ENCODE measurements at regions not wholly inside any gene's neighbourhood (a gene's known extent, or its start where the extent isn't known, plus 50 kb on each side); places are given as distances from the start of the nearest gene placed in this dataset.
A peak's percentile ranks its signal among the peaks of the same experiment; 100 is the strongest.
"Not testable (repeated sequence)": the region's sequence is repeated elsewhere in the genome, so short reads cannot be mapped to it uniquely, and the experiment has no call there.

DNA sequence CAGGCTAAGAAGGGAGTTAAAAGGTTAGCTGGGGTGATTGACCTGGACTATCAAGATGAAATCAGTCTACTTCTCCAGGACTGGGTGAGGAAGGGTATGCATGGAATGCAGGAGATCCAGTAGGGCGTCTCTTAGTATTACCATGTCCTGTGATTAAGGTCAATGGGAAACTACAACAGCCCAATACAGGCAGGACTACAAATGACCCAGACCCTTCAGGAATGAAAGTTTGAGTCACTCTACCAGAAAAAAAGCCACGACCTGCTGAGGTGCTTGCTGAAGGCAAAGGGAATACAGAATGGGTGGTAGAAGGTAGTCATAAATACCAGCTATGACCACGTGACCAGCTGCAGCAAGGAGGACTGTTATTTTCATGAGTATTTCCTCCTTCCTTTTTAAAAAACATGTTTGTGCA is 249.7 kb upstream of the CYRIA start:
- H3K4me1 ChIP-seq (ENCODE audit: control insufficient read depth, low read depth, low read length); H3K79me1 ChIP-seq (ENCODE audit: low read length); H2BK5ac ChIP-seq (ENCODE audit: low read length); H3K23ac ChIP-seq (ENCODE audit: low read length); H2AK5ac ChIP-seq (ENCODE audit: low read length); H3K18ac ChIP-seq (ENCODE audit: low read length); H3K9ac ChIP-seq (ENCODE audit: low read length); H3K4me3 ChIP-seq (ENCODE audit: low read length); H3K27ac ChIP-seq (ENCODE audit: low read depth, low read length); H3K36me3 ChIP-seq (ENCODE audit: control insufficient read depth, insufficient read depth, low read length); H3K79me2 ChIP-seq (ENCODE audit: control insufficient read depth, insufficient read depth, low read length); H3K56ac ChIP-seq (ENCODE audit: low read length); H2BK120ac ChIP-seq (ENCODE audit: low read depth, low read length); H3K27me3 ChIP-seq (ENCODE audit: insufficient read depth, low read length, poor library complexity); H2BK15ac ChIP-seq (replicated peaks; ENCODE audit: low read depth); H4K8ac ChIP-seq (ENCODE audit: low read depth, low read length); H3K4me2 ChIP-seq (ENCODE audit: low read length); H3K4ac ChIP-seq (ENCODE audit: low read depth, low read length); H4K5ac ChIP-seq (ENCODE audit: low read length): not testable (repeated sequence)
- peak; percentile 83 for DNase-seq
- WGBS (ENCODE audit: extremely low coverage, insufficient coverage, low lambda C conversion rate), result no CpG with 5 or more reads among the region's 3 CpGs

DNA sequence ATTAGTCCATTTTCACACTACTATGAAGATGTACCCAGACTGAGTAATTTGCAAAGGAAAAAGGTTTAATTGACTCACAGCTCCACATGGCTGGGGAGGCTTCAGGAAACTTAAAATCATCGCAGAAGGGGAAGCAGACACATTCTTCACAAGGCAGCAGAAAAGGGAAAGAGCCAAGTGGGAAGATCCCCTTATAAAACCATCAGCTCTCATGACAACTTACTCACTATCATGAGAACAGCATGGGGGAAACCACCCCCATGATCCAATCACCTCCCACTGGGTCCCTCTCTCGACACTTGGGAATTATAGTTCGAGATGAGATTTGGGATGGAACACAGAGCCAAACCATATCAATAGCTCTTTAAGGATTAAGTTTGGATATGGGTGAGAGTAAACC is 246.1 kb upstream of the CYRIA start:
- H2BK5ac ChIP-seq (ENCODE audit: low read length), result no peak overlapping the region
- no peak overlapping the region for H4K8ac ChIP-seq (ENCODE audit: low read depth, low read length)
- no peak overlapping the region for H3K4me2 ChIP-seq (ENCODE audit: low read length)
- H3K79me1 ChIP-seq (ENCODE audit: low read length), result no peaks in the 10 kb centered on the region
- no peaks in the 10 kb centered on the region for H3K27me3 ChIP-seq (ENCODE audit: insufficient read depth, low read length, poor library complexity)
- H3K23ac ChIP-seq (ENCODE audit: low read length), result no peak overlapping the region
- H3K4me1 ChIP-seq (ENCODE audit: control insufficient read depth, low read depth, low read length), result no peaks in the 10 kb centered on the region
- no peaks in the 10 kb centered on the region for H3K36me3 ChIP-seq (ENCODE audit: control insufficient read depth, insufficient read depth, low read length)
- H2AK5ac ChIP-seq (ENCODE audit: low read length), result no peak overlapping the region
- H3K18ac ChIP-seq (ENCODE audit: low read length), result no peak overlapping the region
- DNase-seq, result no peak
- no peak overlapping the region for H3K56ac ChIP-seq (ENCODE audit: low read length)
- no peak overlapping the region for H4K5ac ChIP-seq (ENCODE audit: low read length)
- H3K4me3 ChIP-seq (ENCODE audit: low read length), result no peak overlapping the region
- no peak overlapping the region for H2BK15ac ChIP-seq (replicated peaks; ENCODE audit: low read depth)
- H2BK120ac ChIP-seq (ENCODE audit: low read depth, low read length), result no peak overlapping the region
- no peak overlapping the region for H3K9ac ChIP-seq (ENCODE audit: low read length)
- H3K79me2 ChIP-seq (ENCODE audit: control insufficient read depth, insufficient read depth, low read length), result no peaks in the 10 kb centered on the region
- H3K27ac ChIP-seq (ENCODE audit: low read depth, low read length), result no peak overlapping the region
- WGBS (ENCODE audit: extremely low coverage, insufficient coverage, low lambda C conversion rate), result no CpG with 5 or more reads among the region's 3 CpGs
- no peak overlapping the region for H3K4ac ChIP-seq (ENCODE audit: low read depth, low read length)

DNA sequence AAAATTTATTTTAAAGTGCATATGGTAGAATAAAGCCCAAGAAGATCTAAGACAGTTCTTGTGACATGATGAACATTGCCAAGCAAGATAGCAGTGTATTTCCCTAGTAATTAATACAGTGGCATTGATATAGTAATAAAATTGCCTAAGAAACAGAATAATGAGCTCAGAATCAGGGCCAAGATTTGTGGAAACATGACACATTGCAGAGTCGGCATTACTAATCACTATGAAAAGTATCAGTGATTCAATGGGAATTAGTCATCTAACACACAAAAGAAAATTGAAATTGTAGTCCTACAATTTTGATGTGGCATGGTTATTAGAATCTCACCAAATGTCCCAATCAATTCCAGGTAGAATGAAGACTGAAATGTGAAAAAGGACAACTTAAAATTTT is 243.0 kb upstream of the CYRIA start:
- Histone ChIP-seq H3K79me1 (ENCODE audit: low read length) (no peaks in the 10 kb centered on the region), H3K23ac (ENCODE audit: low read length) (no peak overlapping the region), H3K4me2 (ENCODE audit: low read length) (no peak overlapping the region), H3K79me2 (ENCODE audit: control insufficient read depth, insufficient read depth, low read length) (no peaks in the 10 kb centered on the region), H2BK15ac (replicated peaks; ENCODE audit: low read depth) (no peak overlapping the region), H3K9ac (ENCODE audit: low read length) (no peak overlapping the region), H3K36me3 (ENCODE audit: control insufficient read depth, insufficient read depth, low read length) (no peaks in the 10 kb centered on the region), H3K18ac (ENCODE audit: low read length) (no peak overlapping the region), H2BK120ac (ENCODE audit: low read depth, low read length) (no peak overlapping the region), H3K4me3 (ENCODE audit: low read length) (no peak overlapping the region), H3K56ac (ENCODE audit: low read length) (no peak overlapping the region), H2BK5ac (ENCODE audit: low read length) (no peak overlapping the region), H2AK5ac (ENCODE audit: low read length) (no peak overlapping the region), H3K4ac (ENCODE audit: low read depth, low read length) (no peak overlapping the region), H4K8ac (ENCODE audit: low read depth, low read length) (no peak overlapping the region), H3K4me1 (ENCODE audit: control insufficient read depth, low read depth, low read length) (no peaks in the 10 kb centered on the region), H3K27ac (ENCODE audit: low read depth, low read length) (no peak overlapping the region), H3K27me3 (ENCODE audit: insufficient read depth, low read length, poor library complexity) (no peaks in the 10 kb centered on the region), H4K5ac (ENCODE audit: low read length) (no peak overlapping the region)
- DNase-seq, result no peak
- no CpG with 5 or more reads among the region's 1 CpG for WGBS (ENCODE audit: extremely low coverage, insufficient coverage, low lambda C conversion rate)

DNA sequence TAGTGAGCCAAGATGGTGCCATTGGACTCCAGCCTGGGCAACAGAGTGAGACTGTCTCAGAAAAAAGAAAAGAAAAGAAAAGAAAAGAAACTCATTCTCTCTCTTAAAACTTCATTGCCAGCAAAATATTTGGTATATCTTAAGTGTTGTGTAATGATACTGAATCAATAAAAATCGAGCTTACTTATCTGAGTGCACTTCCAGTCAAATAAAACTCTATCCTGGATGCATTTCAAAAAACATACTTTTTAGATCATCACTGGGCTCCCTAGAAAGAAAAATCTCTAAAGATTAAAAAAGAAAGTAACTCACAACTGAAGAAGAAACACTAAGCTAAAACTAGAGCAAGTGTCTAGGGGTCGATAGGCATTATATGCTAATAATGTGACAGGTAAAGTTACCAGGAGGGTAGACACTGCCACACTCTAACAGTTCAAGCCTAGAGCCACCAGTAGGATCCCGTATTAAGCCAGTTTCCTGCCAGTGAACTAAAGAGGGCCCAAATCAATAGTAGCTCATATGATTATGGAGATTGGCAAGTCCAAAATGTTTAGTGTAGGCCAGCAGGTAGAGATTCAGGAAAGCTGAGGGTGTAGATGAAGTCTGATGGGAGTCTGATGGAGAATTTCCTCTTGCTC is 242.1 kb upstream of the CYRIA start:
- H3K4ac ChIP-seq (ENCODE audit: low read depth, low read length), result no peak overlapping the region
- no peak overlapping the region for H3K4me2 ChIP-seq (ENCODE audit: low read length)
- no peaks in the 10 kb centered on the region for H3K36me3 ChIP-seq (ENCODE audit: control insufficient read depth, insufficient read depth, low read length)
- H3K56ac ChIP-seq (ENCODE audit: low read length), result no peak overlapping the region
- no CpG with 5 or more reads among the region's 3 CpGs for WGBS (ENCODE audit: extremely low coverage, insufficient coverage, low lambda C conversion rate)
- no peak overlapping the region for H3K4me3 ChIP-seq (ENCODE audit: low read length)
- no peak overlapping the region for H2AK5ac ChIP-seq (ENCODE audit: low read length)
- no peak overlapping the region for H2BK5ac ChIP-seq (ENCODE audit: low read length)
- no peaks in the 10 kb centered on the region for H3K4me1 ChIP-seq (ENCODE audit: control insufficient read depth, low read depth, low read length)
- H2BK15ac ChIP-seq (replicated peaks; ENCODE audit: low read depth), result no peak overlapping the region
- H3K18ac ChIP-seq (ENCODE audit: low read length), result no peak overlapping the region
- no peak overlapping the region for H4K8ac ChIP-seq (ENCODE audit: low read depth, low read length)
- H3K23ac ChIP-seq (ENCODE audit: low read length), result no peak overlapping the region
- no peak overlapping the region for H3K27ac ChIP-seq (ENCODE audit: low read depth, low read length)
- no peak overlapping the region for H2BK120ac ChIP-seq (ENCODE audit: low read depth, low read length)
- H3K79me2 ChIP-seq (ENCODE audit: control insufficient read depth, insufficient read depth, low read length), result no peaks in the 10 kb centered on the region
- no peaks in the 10 kb centered on the region for H3K79me1 ChIP-seq (ENCODE audit: low read length)
- no peaks in the 10 kb centered on the region for H3K27me3 ChIP-seq (ENCODE audit: insufficient read depth, low read length, poor library complexity)
- H3K9ac ChIP-seq (ENCODE audit: low read length), result no peak overlapping the region
- no peak overlapping the region for H4K5ac ChIP-seq (ENCODE audit: low read length)
- no peak for DNase-seq

DNA sequence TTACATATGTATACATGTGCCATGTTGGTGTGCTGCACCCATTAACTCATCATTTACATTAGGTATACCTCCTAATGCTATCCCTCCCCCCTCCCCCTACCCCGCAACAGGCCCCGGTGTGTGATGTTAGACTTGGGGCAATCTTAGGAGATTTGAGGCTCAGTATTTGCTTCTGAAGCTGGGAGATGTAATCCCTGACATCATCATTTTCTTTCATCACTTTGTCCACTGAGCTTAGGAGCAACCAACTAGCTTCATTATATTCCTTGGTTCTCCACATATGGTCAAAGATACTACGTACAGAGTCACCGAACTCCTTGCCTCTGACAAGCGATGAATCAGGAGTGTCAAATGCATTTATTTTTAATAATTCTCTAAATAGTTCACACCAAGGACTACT is 239.7 kb upstream of the CYRIA start:
- H3K27ac ChIP-seq (ENCODE audit: low read depth, low read length); H3K4me3 ChIP-seq (ENCODE audit: low read length); H3K4me2 ChIP-seq (ENCODE audit: low read length); H3K9ac ChIP-seq (ENCODE audit: low read length); H3K18ac ChIP-seq (ENCODE audit: low read length); H3K79me1 ChIP-seq (ENCODE audit: low read length); H3K36me3 ChIP-seq (ENCODE audit: control insufficient read depth, insufficient read depth, low read length); H2BK120ac ChIP-seq (ENCODE audit: low read depth, low read length); H3K27me3 ChIP-seq (ENCODE audit: insufficient read depth, low read length, poor library complexity); H4K8ac ChIP-seq (ENCODE audit: low read depth, low read length); H3K56ac ChIP-seq (ENCODE audit: low read length); H2BK5ac ChIP-seq (ENCODE audit: low read length); H4K5ac ChIP-seq (ENCODE audit: low read length); H3K4ac ChIP-seq (ENCODE audit: low read depth, low read length); H2BK15ac ChIP-seq (replicated peaks; ENCODE audit: low read depth); H2AK5ac ChIP-seq (ENCODE audit: low read length); DNase-seq; H3K79me2 ChIP-seq (ENCODE audit: control insufficient read depth, insufficient read depth, low read length); H3K23ac ChIP-seq (ENCODE audit: low read length); H3K4me1 ChIP-seq (ENCODE audit: control insufficient read depth, low read depth, low read length): not testable (repeated sequence)
- no CpG with 5 or more reads among the region's 5 CpGs for WGBS (ENCODE audit: extremely low coverage, insufficient coverage, low lambda C conversion rate)

DNA sequence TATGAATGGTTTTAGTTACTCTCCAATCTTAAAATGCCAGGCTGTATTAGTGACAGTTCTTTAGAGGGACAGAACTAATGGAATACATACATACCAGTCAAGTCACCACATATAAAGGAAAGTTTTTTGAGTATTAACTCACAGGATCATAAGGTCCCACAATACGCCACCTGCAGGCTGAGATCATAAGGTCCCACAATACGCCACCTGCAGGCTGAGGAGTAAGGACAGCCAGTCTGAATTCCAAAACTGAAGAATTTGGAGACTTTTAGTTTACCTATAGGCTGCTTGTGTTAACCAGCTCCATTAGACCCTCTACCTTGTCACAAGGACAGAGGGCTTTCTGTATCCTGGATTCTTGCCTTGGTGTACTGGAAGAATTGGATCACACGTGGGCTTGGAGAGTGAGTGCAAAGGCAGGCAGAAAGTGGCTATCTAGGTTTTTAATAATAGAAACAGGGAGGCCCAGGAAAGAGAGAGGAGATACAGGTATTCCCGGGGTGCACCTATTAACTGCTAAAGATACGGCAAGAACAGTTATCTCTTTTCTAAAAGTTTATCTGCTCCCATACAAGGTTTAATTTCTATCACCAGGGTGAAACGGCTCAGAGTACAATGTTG is 234.9 kb upstream of the CYRIA start:
- Histone ChIP-seq H3K36me3 (ENCODE audit: control insufficient read depth, insufficient read depth, low read length) (no peaks in the 10 kb centered on the region), H3K23ac (ENCODE audit: low read length) (no peak overlapping the region), H3K56ac (ENCODE audit: low read length) (no peak overlapping the region), H3K9ac (ENCODE audit: low read length) (no peak overlapping the region), H3K18ac (ENCODE audit: low read length) (no peak overlapping the region), H4K8ac (ENCODE audit: low read depth, low read length) (no peak overlapping the region), H2BK5ac (ENCODE audit: low read length) (no peak overlapping the region), H2BK15ac (replicated peaks; ENCODE audit: low read depth) (no peak overlapping the region), H3K4ac (ENCODE audit: low read depth, low read length) (no peak overlapping the region), H2AK5ac (ENCODE audit: low read length) (no peak overlapping the region), H3K79me1 (ENCODE audit: low read length) (no peaks in the 10 kb centered on the region), H3K4me1 (ENCODE audit: control insufficient read depth, low read depth, low read length) (no peaks in the 10 kb centered on the region), H4K5ac (ENCODE audit: low read length) (no peak overlapping the region), H2BK120ac (ENCODE audit: low read depth, low read length) (no peak overlapping the region), H3K79me2 (ENCODE audit: control insufficient read depth, insufficient read depth, low read length) (no peaks in the 10 kb centered on the region), H3K4me3 (ENCODE audit: low read length) (no peak overlapping the region), H3K27me3 (ENCODE audit: insufficient read depth, low read length, poor library complexity) (no peaks in the 10 kb centered on the region), H3K27ac (ENCODE audit: low read depth, low read length) (no peak overlapping the region), H3K4me2 (ENCODE audit: low read length) (no peak overlapping the region)
- peak; percentile 80 for DNase-seq
- WGBS (ENCODE audit: extremely low coverage, insufficient coverage, low lambda C conversion rate), result no CpG with 5 or more reads among the region's 6 CpGs

Data from mesendoderm (in vitro differentiated cells).